ENCODE measurements at regions not wholly inside any gene's neighbourhood (a gene's known extent, or its start where the extent isn't known, plus 50 kb on each side); places are given as distances from the start of the nearest gene placed in this dataset.

DNA sequence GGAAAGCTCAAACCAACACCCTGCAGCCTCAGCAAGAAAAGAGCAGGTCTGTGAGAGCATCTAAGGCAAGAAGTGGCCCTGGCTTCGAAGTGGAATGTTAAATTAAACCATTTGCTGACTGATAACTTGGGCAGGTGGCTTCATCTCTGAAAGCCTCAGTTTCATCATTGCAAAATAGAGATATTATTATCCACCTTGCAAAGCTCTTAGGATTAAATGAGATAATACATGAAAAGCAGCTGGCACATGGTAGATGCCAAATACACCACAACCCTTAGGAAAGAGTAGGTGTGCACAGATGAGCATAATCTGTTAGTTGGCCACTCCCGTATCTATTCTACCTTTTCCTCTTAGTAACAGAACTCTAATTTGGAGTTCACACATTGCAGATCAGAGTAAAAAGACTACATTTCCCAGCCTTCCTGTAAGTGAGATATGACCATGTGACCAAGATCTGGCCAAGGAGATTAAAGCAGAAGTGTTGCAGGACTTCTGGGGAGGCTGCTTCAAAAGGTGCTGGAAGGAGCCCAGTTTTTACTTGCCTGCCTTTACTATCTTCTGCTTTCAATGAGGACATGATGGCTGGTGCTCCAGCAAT, 288.7 kb downstream of the SOX9 start:
- Histone ChIP-seq H3K27me3 (ENCODE audit: control insufficient read depth, insufficient read depth, low read length, poor library complexity, severe bottlenecking) (peaks cover 80% of the 10 kb centered on the region), H3K4me1 (ENCODE audit: control insufficient read depth, insufficient read depth, low read length) (no peaks in the 10 kb centered on the region), H3K27ac (ENCODE audit: low read depth, low read length) (no peak overlapping the region), H3K36me3 (ENCODE audit: control insufficient read depth, insufficient read depth, low read length) (no peaks in the 10 kb centered on the region), H3K9me3 (ENCODE audit: control insufficient read depth, low read length) (peaks cover 7% of the 10 kb centered on the region), H3K9ac (ENCODE audit: extremely low read depth, low read length, poor library complexity, severe bottlenecking) (no peak overlapping the region), H3K4me3 (ENCODE audit: low read length) (no peak overlapping the region)
- H3K36me3 Mint-ChIP-seq (ENCODE audit: low read depth): no peaks in the 10 kb centered on the region
- H3K9me3 Mint-ChIP-seq: no peaks in the 10 kb centered on the region
- H3K27me3 Mint-ChIP-seq (ENCODE audit: insufficient read depth): peaks cover 90% of the 10 kb centered on the region
- 96 to 100% methylated on average over 2 of the region's 2 CpGs for WGBS, 2 experiments (ENCODE audit: insufficient coverage in 1 of 2, insufficient read length in 1 of 2)
- no peak overlapping the region for H3K4me3 Mint-ChIP-seq
- no peak overlapping the region for H3K27ac Mint-ChIP-seq
- TF ChIP-seq, protein P1, sequence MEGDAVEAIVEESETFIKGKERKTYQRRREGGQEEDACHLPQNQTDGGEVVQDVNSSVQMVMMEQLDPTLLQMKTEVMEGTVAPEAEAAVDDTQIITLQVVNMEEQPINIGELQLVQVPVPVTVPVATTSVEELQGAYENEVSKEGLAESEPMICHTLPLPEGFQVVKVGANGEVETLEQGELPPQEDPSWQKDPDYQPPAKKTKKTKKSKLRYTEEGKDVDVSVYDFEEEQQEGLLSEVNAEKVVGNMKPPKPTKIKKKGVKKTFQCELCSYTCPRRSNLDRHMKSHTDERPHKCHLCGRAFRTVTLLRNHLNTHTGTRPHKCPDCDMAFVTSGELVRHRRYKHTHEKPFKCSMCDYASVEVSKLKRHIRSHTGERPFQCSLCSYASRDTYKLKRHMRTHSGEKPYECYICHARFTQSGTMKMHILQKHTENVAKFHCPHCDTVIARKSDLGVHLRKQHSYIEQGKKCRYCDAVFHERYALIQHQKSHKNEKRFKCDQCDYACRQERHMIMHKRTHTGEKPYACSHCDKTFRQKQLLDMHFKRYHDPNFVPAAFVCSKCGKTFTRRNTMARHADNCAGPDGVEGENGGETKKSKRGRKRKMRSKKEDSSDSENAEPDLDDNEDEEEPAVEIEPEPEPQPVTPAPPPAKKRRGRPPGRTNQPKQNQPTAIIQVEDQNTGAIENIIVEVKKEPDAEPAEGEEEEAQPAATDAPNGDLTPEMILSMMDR (conservative IDR thresholded peaks at IDR 0.05): no peak
- DNase-seq: no peak
- H3K4me1 Mint-ChIP-seq: peaks cover 21% of the 10 kb centered on the region

DNA sequence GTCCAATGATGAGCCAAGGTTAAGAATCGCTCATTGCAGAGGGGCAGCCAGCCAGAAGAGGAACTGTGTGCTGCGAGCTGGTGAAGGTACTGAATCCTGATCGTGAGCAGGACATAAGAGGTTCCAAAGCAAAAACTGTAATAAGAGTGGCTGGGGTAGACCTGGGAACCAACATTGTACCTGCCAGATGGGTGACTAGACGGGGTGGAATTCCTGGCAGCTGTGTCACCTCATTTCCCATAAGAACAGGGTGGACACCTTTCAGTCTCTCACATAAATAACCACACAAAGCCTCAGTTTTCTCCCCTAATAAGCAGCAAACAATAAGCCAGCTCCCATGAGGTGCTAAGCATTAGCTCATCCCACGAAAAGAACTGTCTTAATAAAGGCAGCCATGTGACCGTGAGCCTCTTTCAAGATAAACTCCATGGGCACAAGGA, 290.3 kb downstream of the SOX9 start:
- H3K27ac Mint-ChIP-seq: no peak overlapping the region
- Histone ChIP-seq H3K9ac (ENCODE audit: extremely low read depth, low read length, poor library complexity, severe bottlenecking) (no peak overlapping the region), H3K27me3 (ENCODE audit: control insufficient read depth, insufficient read depth, low read length, poor library complexity, severe bottlenecking) (peaks cover 94% of the 10 kb centered on the region), H3K4me1 (ENCODE audit: control insufficient read depth, insufficient read depth, low read length) (no peaks in the 10 kb centered on the region), H3K36me3 (ENCODE audit: control insufficient read depth, insufficient read depth, low read length) (no peaks in the 10 kb centered on the region), H3K9me3 (ENCODE audit: control insufficient read depth, low read length) (peaks cover 7% of the 10 kb centered on the region), H3K27ac (ENCODE audit: low read depth, low read length) (no peak overlapping the region), H3K4me3 (ENCODE audit: low read length) (no peak overlapping the region)
- DNase-seq: no peak
- WGBS, 2 experiments (ENCODE audit: insufficient coverage in 1 of 2, insufficient read length in 1 of 2): 89% methylated on average over 3 to 6 of the region's 6 CpGs
- no peaks in the 10 kb centered on the region for H3K9me3 Mint-ChIP-seq
- no peak overlapping the region for H3K4me3 Mint-ChIP-seq
- H3K4me1 Mint-ChIP-seq: peaks cover 13% of the 10 kb centered on the region
- no peaks in the 10 kb centered on the region for H3K36me3 Mint-ChIP-seq (ENCODE audit: low read depth)
- peaks cover 98% of the 10 kb centered on the region for H3K27me3 Mint-ChIP-seq (ENCODE audit: insufficient read depth)
- TF ChIP-seq, protein P1 (conservative IDR thresholded peaks at IDR 0.05): no peak

DNA sequence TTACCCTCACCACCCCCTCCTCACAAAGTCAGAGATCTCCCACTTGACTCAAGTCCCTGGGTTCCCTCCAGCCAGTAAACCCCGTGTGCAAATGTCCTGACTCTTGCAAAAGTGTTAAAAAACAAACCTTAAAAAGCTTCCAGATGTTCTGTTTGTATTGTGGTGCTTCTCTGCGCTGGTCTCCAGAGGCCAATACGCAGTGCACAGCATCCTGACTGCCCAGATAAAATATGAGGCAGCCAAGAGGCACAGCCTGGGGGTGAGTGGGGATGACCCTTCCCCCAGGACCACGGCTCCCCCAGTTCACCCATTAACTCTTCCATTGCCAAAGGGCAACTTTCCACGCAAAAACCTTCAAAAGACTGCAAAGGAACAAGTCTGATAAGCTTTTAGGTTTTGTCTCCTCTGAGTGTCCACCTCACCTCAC, 291.8 kb downstream of the SOX9 start:
- Histone ChIP-seq H3K4me3 (ENCODE audit: low read length) (no peak overlapping the region), H3K9me3 (ENCODE audit: control insufficient read depth, low read length) (peaks cover 19% of the 10 kb centered on the region), H3K36me3 (ENCODE audit: control insufficient read depth, insufficient read depth, low read length) (no peaks in the 10 kb centered on the region), H3K9ac (ENCODE audit: extremely low read depth, low read length, poor library complexity, severe bottlenecking) (no peak overlapping the region), H3K27ac (ENCODE audit: low read depth, low read length) (no peak overlapping the region), H3K27me3 (ENCODE audit: control insufficient read depth, insufficient read depth, low read length, poor library complexity, severe bottlenecking) (peaks cover 80% of the 10 kb centered on the region), H3K4me1 (ENCODE audit: control insufficient read depth, insufficient read depth, low read length) (no peaks in the 10 kb centered on the region)
- peaks cover 2% of the 10 kb centered on the region for H3K36me3 Mint-ChIP-seq (ENCODE audit: low read depth)
- H3K4me3 Mint-ChIP-seq: no peak overlapping the region
- H3K9me3 Mint-ChIP-seq: peaks cover 7% of the 10 kb centered on the region
- H3K27me3 Mint-ChIP-seq (ENCODE audit: insufficient read depth): peaks cover 89% of the 10 kb centered on the region
- no peak for DNase-seq
- TF ChIP-seq, protein P1 (conservative IDR thresholded peaks at IDR 0.05): no peak
- H3K4me1 Mint-ChIP-seq: peaks cover 4% of the 10 kb centered on the region
- WGBS, 2 experiments (ENCODE audit: insufficient coverage in 1 of 2, insufficient read length in 1 of 2): 94 to 100% methylated on average over 4 to 5 of the region's 5 CpGs
- no peak overlapping the region for H3K27ac Mint-ChIP-seq

Data from endodermal cell (in vitro differentiated cells).